Activated CD8-positive, alpha-beta T cell treated with anti-CD3 and anti-CD28 coated beads for 36 hours (primary cell): ENCODE measurements at regions not wholly inside any gene's neighbourhood (a gene's known extent, or its start where the extent isn't known, plus 50 kb on each side); places are given as distances from the start of the nearest gene placed in this dataset.

Source experiments
- ATAC-seq: fragments of 200-7000 bp; cut with Tn5 transposase; one replicate; pipeline ENCODE4 v1.10.0; 2021; ENCODE audit warnings: mild to moderate bottlenecking, moderate library complexity
- CTCF ChIA-PET: fragments of 350-600 bp; sonication (Branson Sonifier 250); formaldehyde crosslinking; loops from one replicate; lab custom pipeline; 2021; ENCODE audit warnings: antibody characterized with exemption; lab: Charles Lee
- POLR2A ChIA-PET: fragments of 350-600 bp; sonication (Branson Sonifier 250); formaldehyde crosslinking; loops from one replicate; lab custom pipeline; 2021; ENCODE audit warnings: antibody characterized with exemption; lab: Charles Lee
- DNase-seq: peaks from one replicate; pipeline ENCODE4 v3.0.0-alpha.2; 2020
- H3K27ac Mint-ChIP-seq: one replicate; pipeline ENCODE4 v1.8.0; 2021; ENCODE audit warnings: mild to moderate bottlenecking, mixed read lengths
- H3K27me3 Mint-ChIP-seq: one replicate; pipeline ENCODE4 v1.8.0; 2021; ENCODE audit warnings: mixed read lengths
- H3K36me3 Mint-ChIP-seq: one replicate; pipeline ENCODE4 v1.8.0; 2021; ENCODE audit warnings: low read depth, mixed read lengths
- H3K4me1 Mint-ChIP-seq: one replicate; pipeline ENCODE4 v1.8.0; 2021; ENCODE audit warnings: low read depth, mixed read lengths
- H3K4me3 Mint-ChIP-seq: one replicate; pipeline ENCODE4 v1.8.0; 2021; ENCODE audit warnings: mild to moderate bottlenecking, moderate library complexity, mixed read lengths
- H3K9me3 Mint-ChIP-seq: one replicate; pipeline ENCODE4 v1.8.0; 2021; ENCODE audit warnings: mixed read lengths
- CTCF ChIP-seq: fragments of 200-600 bp; IDR thresholded peaks from one replicate; pipeline ENCODE4 v1.8.0; 2022; ENCODE audit warnings: antibody characterized with exemption, mild to moderate bottlenecking
- intact Hi-C: fragments of 100-400 bp; cut with micrococcal nuclease; formaldehyde crosslinking; loops from one replicate; pipeline ENCODE4 v1.10.0; 2022

- H3K4me3 Mint-ChIP-seq = no peak overlapping the region
Observed at GRCh38 chr2:238654479-238655197, 193.2 kb upstream of the TWIST2 start.

GRCh38 chr2:238655198-238655860 is 192.6 kb upstream of the TWIST2 start:
- ChIA-PET POLR2A (no interaction called here), CTCF (no interaction called here)
- no peaks in the 10 kb centered on the region for H3K36me3 Mint-ChIP-seq
- no peaks in the 10 kb centered on the region for H3K27me3 Mint-ChIP-seq
- H3K27ac Mint-ChIP-seq = no peak overlapping the region
- intact Hi-C loops = no loop called here
- no peak for TF ChIP-seq CTCF
- DNase-seq = no peak
- ATAC-seq = no peak
- H3K9me3 Mint-ChIP-seq = no peaks in the 10 kb centered on the region
- H3K4me1 Mint-ChIP-seq = no peaks in the 10 kb centered on the region
- no peak overlapping the region for H3K4me3 Mint-ChIP-seq

More at GRCh38 chr2:238654479-238655197, 193.2 kb upstream of the TWIST2 start:
- ATAC-seq (no peak), DNase-seq (no peak)
- no peaks in the 10 kb centered on the region for H3K36me3 Mint-ChIP-seq
- ChIA-PET POLR2A (no interaction called here), CTCF (no interaction called here)
- H3K27ac Mint-ChIP-seq = no peak overlapping the region
- no peaks in the 10 kb centered on the region for H3K9me3 Mint-ChIP-seq
- TF ChIP-seq CTCF = no peak
- intact Hi-C loops = no loop called here
- H3K4me1 Mint-ChIP-seq = no peaks in the 10 kb centered on the region
- H3K27me3 Mint-ChIP-seq = peaks cover 2% of the 10 kb centered on the region

- no peak for ATAC-seq
- Mint-ChIP-seq H3K4me3 (no peak overlapping the region), H3K4me1 (no peaks in the 10 kb centered on the region), H3K27ac (no peak overlapping the region), H3K36me3 (no peaks in the 10 kb centered on the region), H3K9me3 (peaks cover under 1% of the 10 kb centered on the region), H3K27me3 (no peaks in the 10 kb centered on the region)
- intact Hi-C loops = no loop called here
- TF ChIP-seq CTCF = no peak
- CTCF ChIA-PET = no interaction called here
- POLR2A ChIA-PET = no interaction called here
- DNase-seq = no peak
Observed at GRCh38 chr2:238655974-238656722, 191.7 kb upstream of the TWIST2 start.

- CTCF ChIA-PET = no interaction called here
- Mint-ChIP-seq H3K27ac (no peak overlapping the region), H3K27me3 (no peaks in the 10 kb centered on the region), H3K9me3 (peaks cover 2% of the 10 kb centered on the region), H3K4me3 (no peak overlapping the region), H3K4me1 (no peaks in the 10 kb centered on the region), H3K36me3 (no peaks in the 10 kb centered on the region)
- intact Hi-C loops = no loop called here
- DNase-seq (no peak), ATAC-seq (no peak)
- TF ChIP-seq CTCF = no peak
- POLR2A ChIA-PET = no interaction called here
Observed at GRCh38 chr2:238657132-238658053, 190.5 kb upstream of the TWIST2 start.
